ENCODE measurements at regions not wholly inside any gene's neighbourhood (a gene's known extent, or its start where the extent isn't known, plus 50 kb on each side); places are given as distances from the start of the nearest gene placed in this dataset.

- TF ChIP-seq CTCF (IDR thresholded peaks at IDR 0.05), result no peak
- TF ChIP-seq POLR2A (IDR thresholded peaks at IDR 0.05), result no peak
These were observed 169.6 kb upstream of the RASSF8 start for GRCh38 chr12:25788707-25789442.
